GM23338 (cell line): ENCODE measurements at regions not wholly inside any gene's neighbourhood (a gene's known extent, or its start where the extent isn't known, plus 50 kb on each side); places are given as distances from the start of the nearest gene placed in this dataset.

Experiments
- ATAC-seq: fragments of 200-7000 bp; cut with Tn5 transposase; 3 replicates; pipeline ENCODE4 v1.9.1; 2020
- DNase-seq: peaks from one replicate; pipeline ENCODE4 v3.0.0-alpha.2; 2015; ENCODE audit warnings: low spot score
- H2AFZ ChIP-seq: fragments of 200-600 bp; sonication (generic); 2 replicates; pipeline ENCODE4 v1.8.0; 2016; ENCODE audit warnings: antibody characterized with exemption, mild to moderate bottlenecking, moderate library complexity
- H3F3A ChIP-seq: fragments of 200-600 bp; sonication (generic); replicated peaks from 2 replicates; pipeline ENCODE4 v1.8.0; 2017; ENCODE audit warnings: antibody characterized with exemption, mixed run types, low read depth
- H3K27ac ChIP-seq: fragments of 200-600 bp; sonication (generic); 2 replicates; pipeline ENCODE4 v1.6.1; 2016; ENCODE audit warnings: low read depth
- H3K27me3 ChIP-seq: fragments of 200-600 bp; sonication (generic); 2 replicates; pipeline ENCODE4 v1.8.0; 2016; ENCODE audit warnings: mild to moderate bottlenecking, mixed run types, moderate library complexity; ENCODE audit not compliant: insufficient read depth
- H3K36me3 ChIP-seq: fragments of 200-600 bp; sonication (generic); 2 replicates; pipeline ENCODE4 v1.8.0; 2016; ENCODE audit warnings: mild to moderate bottlenecking; ENCODE audit not compliant: insufficient read depth
- H3K4me1 ChIP-seq: fragments of 200-600 bp; sonication (generic); 2 replicates; pipeline ENCODE4 v1.8.0; 2016; ENCODE audit warnings: mild to moderate bottlenecking, moderate library complexity; ENCODE audit not compliant: insufficient read depth
- H3K4me2 ChIP-seq: fragments of 200-600 bp; sonication (generic); 2 replicates; pipeline ENCODE4 v1.7.1; 2017; ENCODE audit warnings: mixed run types
- H3K4me3 ChIP-seq: fragments of 200-600 bp; sonication (generic); 2 replicates; pipeline ENCODE4 v1.6.1; 2016; ENCODE audit warnings: mixed run types
- H3K79me2 ChIP-seq: fragments of 200-600 bp; sonication (generic); replicated peaks from 2 replicates; pipeline ENCODE4 v1.8.0; 2017; ENCODE audit warnings: mild to moderate bottlenecking; ENCODE audit not compliant: insufficient read depth
- H3K9me2 ChIP-seq: fragments of 200-600 bp; sonication (generic); 2 replicates; pipeline ENCODE4 v1.8.0; 2017; ENCODE audit not compliant: insufficient read depth
- H4K20me1 ChIP-seq: fragments of 200-600 bp; sonication (generic); replicated peaks from 2 replicates; pipeline ENCODE4 v1.8.0; 2017; ENCODE audit warnings: mild to moderate bottlenecking; ENCODE audit not compliant: insufficient read depth
- H3K27ac Mint-ChIP-seq: 2 replicates; pipeline ENCODE4 v1.8.0; 2020; ENCODE audit warnings: inconsistent platforms, mild to moderate bottlenecking, moderate library complexity, mixed read lengths
- H3K27me3 Mint-ChIP-seq: 3 replicates; pipeline ENCODE4 v1.8.0; 2022; ENCODE audit warnings: low read depth, mild to moderate bottlenecking, moderate library complexity, mixed read lengths, inconsistent platforms; ENCODE audit not compliant: insufficient read depth, poor library complexity
- H3K36me3 Mint-ChIP-seq: 3 replicates; pipeline ENCODE4 v1.8.0; 2021; ENCODE audit warnings: low read depth, mild to moderate bottlenecking, inconsistent platforms, moderate library complexity, mixed read lengths
- H3K4me1 Mint-ChIP-seq: 3 replicates; pipeline ENCODE4 v1.8.0; 2020; ENCODE audit warnings: mild to moderate bottlenecking, inconsistent platforms, mixed read lengths
- H3K4me3 Mint-ChIP-seq: 3 replicates; pipeline ENCODE4 v1.8.0; 2021; ENCODE audit warnings: moderate library complexity, mild to moderate bottlenecking, inconsistent platforms, mixed read lengths
- H3K9me3 Mint-ChIP-seq: 3 replicates; pipeline ENCODE4 v1.8.0; 2020; ENCODE audit warnings: moderate library complexity, mild to moderate bottlenecking, inconsistent platforms, mixed read lengths
- CREB1 ChIP-seq: fragments of 250-450 bp; sonication (Bioruptor Pico); IDR thresholded peaks from 2 replicates; pipeline ENCODE4 v1.5.0; 2020; ENCODE audit warnings: low read depth, mild to moderate bottlenecking, moderate library complexity
- CTCF ChIP-seq, 2 experiments: fragments of 200-600 bp in 1 of 2; sonication (generic) in 1 of 2; conservative IDR thresholded peaks; 2 replicates each; pipeline versions ENCODE4 v1.5.1 to v1.6.1; 2016 to 2017; ENCODE audit warnings: antibody characterized with exemption in 2 of 2, low read depth in 2 of 2, mild to moderate bottlenecking in 2 of 2, moderate library complexity in 1 of 2
- ETS1 ChIP-seq: IDR thresholded peaks from 2 replicates; pipeline ENCODE4 v1.6.1; 2016; ENCODE audit warnings: antibody characterized with exemption
- EZH2 ChIP-seq: fragments of 200-600 bp; sonication (generic); IDR thresholded peaks from one replicate; pipeline ENCODE4 v1.8.0; 2017; ENCODE audit warnings: antibody characterized with exemption, mild to moderate bottlenecking, low read depth; ENCODE audit not compliant: unreplicated experiment
- EZH2phosphoT487 ChIP-seq: fragments of 200-600 bp; sonication (generic); IDR thresholded peaks from one replicate; pipeline ENCODE4 v1.8.1; 2018; ENCODE audit warnings: antibody characterized with exemption; ENCODE audit not compliant: unreplicated experiment
- JUNB ChIP-seq: IDR thresholded peaks from one replicate; pipeline ENCODE4 v1.6.1; 2016; ENCODE audit warnings: antibody characterized with exemption; ENCODE audit not compliant: unreplicated experiment
- NANOG ChIP-seq: IDR thresholded peaks from 2 replicates; pipeline ENCODE4 v1.6.1; 2016; ENCODE audit warnings: antibody characterized with exemption, borderline replicate concordance
- POLR2AphosphoS5 ChIP-seq: IDR thresholded peaks from 2 replicates; pipeline ENCODE4 v1.6.1; 2016; ENCODE audit warnings: antibody characterized with exemption, low read depth
- REST ChIP-seq: IDR thresholded peaks from one replicate; pipeline ENCODE4 v1.6.1; 2018; ENCODE audit warnings: antibody characterized with exemption; ENCODE audit not compliant: unreplicated experiment
- STAT1 ChIP-seq: IDR thresholded peaks from one replicate; pipeline ENCODE4 v1.6.1; 2016; ENCODE audit warnings: antibody characterized with exemption; ENCODE audit not compliant: unreplicated experiment
- ZNF114 ChIP-seq: fragments of 250-450 bp; sonication (Bioruptor Pico); IDR thresholded peaks from 2 replicates; pipeline ENCODE4 v1.5.0; 2020; ENCODE audit warnings: mild to moderate bottlenecking, moderate library complexity
- ZNF331 ChIP-seq: fragments of 250-450 bp; sonication (Bioruptor Pico); IDR thresholded peaks from 2 replicates; pipeline ENCODE4 v1.5.0; 2020; ENCODE audit warnings: low read depth, mild to moderate bottlenecking, moderate library complexity
- ZNF462 ChIP-seq: fragments of 250-450 bp; sonication (Bioruptor Pico); IDR thresholded peaks from 2 replicates; pipeline ENCODE4 v1.5.0; 2020; ENCODE audit warnings: mild to moderate bottlenecking, moderate library complexity

DNA sequence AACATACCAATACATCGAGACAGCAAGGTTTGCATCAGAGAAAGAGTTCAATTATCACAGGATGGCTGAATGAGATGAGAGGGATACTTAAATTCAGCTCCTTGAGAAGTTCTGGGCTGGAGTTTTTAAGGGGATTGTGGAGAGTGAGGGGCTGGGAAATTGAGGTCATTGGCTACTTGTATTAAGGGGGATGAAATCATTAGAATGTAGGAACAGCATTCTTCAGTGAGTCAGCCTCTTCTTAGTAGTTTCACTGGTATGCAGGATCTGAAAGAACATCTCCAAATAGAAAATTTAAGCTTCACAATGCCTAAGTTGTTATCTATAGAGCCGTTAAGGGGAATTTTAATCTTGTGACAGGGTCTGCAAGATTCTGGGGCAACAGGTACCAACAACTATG is 211.6 kb upstream of the TAPT1 start:
- H3K27ac ChIP-seq, result no peak overlapping the region
- no peaks in the 10 kb centered on the region for H3K36me3 Mint-ChIP-seq
- H3F3A ChIP-seq, result no peaks in the 10 kb centered on the region
- DNase-seq, result no peak
- no peak overlapping the region for H3K4me3 Mint-ChIP-seq
- H4K20me1 ChIP-seq, result no peaks in the 10 kb centered on the region
- no peak overlapping the region for H2AFZ ChIP-seq
- no peak overlapping the region for H3K4me3 ChIP-seq
- no peaks in the 10 kb centered on the region for H3K79me2 ChIP-seq
- H3K36me3 ChIP-seq, result no peaks in the 10 kb centered on the region
- H3K27me3 Mint-ChIP-seq, result peaks cover 5% of the 10 kb centered on the region
- no peak overlapping the region for H3K27ac Mint-ChIP-seq
- H3K9me3 Mint-ChIP-seq, result peaks cover 5% of the 10 kb centered on the region; the same call in 2 of the 3 replicates
- no peak for TF ChIP-seq POLR2AphosphoS5
- TF ChIP-seq EZH2, result no peak
- no peak for TF ChIP-seq ZNF462 (CRISPR knock-in tag)
- TF ChIP-seq REST, result no peak
- no peak for TF ChIP-seq ZNF114 (CRISPR knock-in tag)
- TF ChIP-seq STAT1, result no peak
- TF ChIP-seq ETS1, result no peak
- no peak for TF ChIP-seq EZH2phosphoT487
- TF ChIP-seq NANOG, result no peak
- TF ChIP-seq ZNF331, result no peak
- no peak for TF ChIP-seq CTCF (conservative IDR thresholded peaks at IDR 0.05; ENCODE audit: low read depth in 2 of 2)
- TF ChIP-seq JUNB, result no peak
- no peak for TF ChIP-seq CREB1
- H3K4me1 ChIP-seq, result no peaks in the 10 kb centered on the region
- H3K27me3 ChIP-seq, result no peaks in the 10 kb centered on the region
- peaks cover 5% of the 10 kb centered on the region for H3K9me2 ChIP-seq
- no peak overlapping the region for H3K4me2 ChIP-seq
- H3K4me1 Mint-ChIP-seq, result peaks cover 7% of the 10 kb centered on the region
- no peak for ATAC-seq
